Left colon (tissue), 2 donors: ENCODE measurements at regions not wholly inside any gene's neighbourhood (a gene's known extent, or its start where the extent isn't known, plus 50 kb on each side); places are given as distances from the start of the nearest gene placed in this dataset.
"Not testable (repeated sequence)": the region's sequence is repeated elsewhere in the genome, so short reads cannot be mapped to it uniquely, and the experiment has no call there.

Source experiments
- ATAC-seq: fragments of 200-7000 bp; cut with Tn5 transposase; one replicate; pipeline ENCODE4 v1.9.1; 2020; ENCODE audit warnings: mild to moderate bottlenecking, moderate library complexity
- DNase-seq, 2 donors: peaks; one replicate each; pipeline ENCODE4 v3.0.0-alpha.2; 2020
- intact Hi-C, 2 donors: fragments of 100-400 bp; cut with DNase I in 1 of 2; cut with micrococcal nuclease in 1 of 2; formaldehyde crosslinking; loops; one replicate each; pipeline versions ENCODE4 v1.11.2 to v1.14.0; 2022; cut with DNase I, micrococcal nuclease
- microRNA-seq, 2 donors: library from miRNA; unstranded; fragments of <30 nt; microRNA quantifications; one replicate each; pipeline versions ENCODE4 v1.1.0 to v1.2.0, GENCODE V29; 2020
- donor health status: DM: no; HTN: no; CAD: no.
- donor health status: DM: yes; HTN: yes; CAD: no.

DNA sequence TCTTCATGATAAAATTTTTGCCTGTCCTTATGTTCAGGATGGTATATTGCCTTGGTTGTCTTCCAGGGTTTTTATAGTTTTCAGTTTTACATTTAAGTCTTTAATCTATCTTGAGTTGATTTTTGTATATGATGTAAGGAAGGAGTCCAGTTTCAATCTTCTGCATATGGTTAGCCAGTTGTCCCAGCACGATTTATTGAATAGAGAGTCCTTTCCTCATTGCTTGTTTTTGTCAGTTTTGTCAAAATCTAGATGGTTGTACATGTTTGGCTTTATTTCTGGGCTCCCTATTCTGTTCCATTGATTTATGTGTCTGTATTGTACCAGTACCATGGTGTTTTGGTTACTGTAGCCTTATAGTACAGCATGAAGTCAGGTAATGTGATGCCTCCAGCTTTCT lies 91.6 kb upstream of the FAM98A start:
- ATAC-seq, DNase-seq, intact Hi-C loops: not testable (repeated sequence)

DNA sequence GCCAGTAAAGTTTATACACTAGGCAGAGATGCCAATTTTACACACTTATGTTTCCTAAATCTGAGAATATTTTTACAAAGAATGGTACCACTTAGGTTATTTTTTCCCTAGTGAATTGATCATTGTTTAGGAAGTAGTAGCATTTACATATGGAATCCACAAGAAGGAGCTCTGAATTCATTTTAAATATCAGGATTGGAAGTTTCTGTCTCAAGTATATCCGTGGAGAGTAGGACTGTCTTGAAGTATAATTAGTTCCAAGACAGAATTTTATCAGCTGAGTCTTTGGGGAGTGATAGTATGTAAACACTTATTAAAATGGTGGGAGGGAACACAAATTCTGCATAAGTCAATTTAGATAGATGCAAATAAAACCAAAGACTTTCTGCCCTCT lies 82.3 kb upstream of the FAM98A start:
- intact Hi-C loops: loop anchor here in 1 of 2 donors (10.0 kb wide), 1 partner anchor 1723 kb away; no protein-coding TSS in a partner anchor
- DNase-seq (no peak), ATAC-seq (no peak)

DNA sequence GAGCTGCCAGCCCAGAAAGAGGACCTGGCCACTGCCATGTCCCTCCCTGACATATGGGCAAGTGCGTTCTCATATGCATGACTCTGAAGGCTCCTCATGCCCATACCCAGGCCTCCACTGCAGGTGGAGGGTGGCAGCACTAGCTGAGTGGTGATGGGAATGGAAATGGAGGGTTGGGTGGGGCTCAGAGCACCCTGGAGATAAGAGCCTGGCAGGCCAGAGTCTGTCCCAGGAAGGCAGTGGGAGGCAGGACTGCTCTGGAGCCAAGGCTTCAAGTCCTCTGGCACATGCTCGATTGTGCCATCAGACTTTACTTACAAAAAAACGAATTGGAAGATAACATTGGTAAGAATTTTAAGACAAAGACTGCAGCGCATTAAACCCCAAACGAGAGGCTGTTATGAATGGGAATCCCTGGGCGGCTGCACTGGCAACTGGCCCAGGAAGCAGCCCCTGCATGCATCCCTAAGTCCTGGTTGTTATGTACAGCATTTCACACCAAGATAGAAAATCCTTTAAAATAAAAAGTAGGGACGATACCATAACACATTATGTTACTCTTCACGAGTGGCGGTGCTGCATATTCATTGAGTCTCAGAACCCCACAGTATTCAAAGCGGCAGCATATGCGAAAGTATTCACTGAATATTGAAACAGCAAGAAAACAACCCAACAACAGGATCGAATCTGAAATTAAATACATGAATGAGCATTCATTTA lies 81.7 kb upstream of the FAM98A start:
- DNase-seq: no peak
- intact Hi-C loops: loop anchor here in 1 of 2 donors (10.0 kb wide), 1 partner anchor 1724 kb away; no protein-coding TSS in a partner anchor
- ATAC-seq: no peak

DNA sequence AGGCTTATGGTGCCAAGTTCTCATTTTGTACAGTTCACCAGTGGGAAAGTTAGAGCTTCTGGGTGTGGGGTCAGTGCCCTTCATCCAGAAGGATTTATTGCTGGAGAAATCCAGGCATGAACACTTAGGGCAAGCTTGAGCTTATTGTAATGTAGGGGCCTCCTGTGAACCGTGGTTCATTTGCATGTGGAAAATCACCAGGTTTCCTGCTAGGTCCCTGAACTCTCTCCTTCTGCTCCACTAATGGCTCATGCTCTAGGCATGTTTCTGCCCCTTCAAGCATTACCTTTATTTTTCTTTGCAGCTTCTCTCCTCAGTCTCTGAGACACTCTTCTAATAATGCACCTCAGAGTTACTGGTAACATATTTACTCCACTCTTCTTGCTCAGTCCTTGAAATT lies 79.3 kb upstream of the FAM98A start:
- DNase-seq (no peak), ATAC-seq (no peak)
- intact Hi-C loops: no loop called here

DNA sequence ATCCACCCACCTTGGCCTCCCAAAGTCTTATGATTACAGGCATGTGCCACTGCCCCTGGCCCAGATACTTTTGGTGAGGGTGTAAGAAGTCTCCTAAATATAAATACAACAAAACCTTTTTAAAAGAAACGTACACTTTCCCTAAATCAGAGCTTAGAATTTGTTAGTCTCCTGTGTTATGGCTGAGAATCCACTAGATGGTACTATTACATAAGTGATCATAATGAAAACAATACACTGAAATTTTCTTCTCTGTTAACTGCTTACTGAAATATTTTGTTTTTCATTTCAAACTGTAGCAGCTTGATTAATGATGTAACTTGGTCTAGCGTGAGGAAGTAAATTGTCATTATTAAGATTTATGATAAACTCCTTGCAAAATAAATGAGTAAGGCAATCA lies 74.8 kb upstream of the FAM98A start:
- intact Hi-C loops: no loop called here
- ATAC-seq: no peak
- DNase-seq: no peak

DNA sequence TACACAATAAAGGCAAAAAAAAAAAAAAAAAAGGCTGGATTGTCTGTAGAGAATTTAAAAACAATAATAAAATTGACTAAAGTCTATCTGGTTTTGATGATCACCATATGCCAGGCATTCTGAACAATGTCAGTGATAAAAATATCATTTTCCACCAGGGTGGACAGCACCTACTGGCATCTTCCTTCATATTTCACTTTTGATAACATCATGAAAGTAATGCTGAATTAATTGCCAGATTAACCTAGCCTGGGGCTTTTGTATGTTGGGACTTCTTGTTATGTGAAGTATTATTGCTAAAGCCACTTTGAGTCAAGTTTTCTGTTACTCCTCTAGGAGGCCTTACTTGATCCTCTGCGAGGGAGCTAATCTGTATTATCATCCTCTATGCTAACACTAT lies 73.8 kb upstream of the FAM98A start:
- no peak for DNase-seq
- ATAC-seq: no peak
- intact Hi-C loops: no loop called here

DNA sequence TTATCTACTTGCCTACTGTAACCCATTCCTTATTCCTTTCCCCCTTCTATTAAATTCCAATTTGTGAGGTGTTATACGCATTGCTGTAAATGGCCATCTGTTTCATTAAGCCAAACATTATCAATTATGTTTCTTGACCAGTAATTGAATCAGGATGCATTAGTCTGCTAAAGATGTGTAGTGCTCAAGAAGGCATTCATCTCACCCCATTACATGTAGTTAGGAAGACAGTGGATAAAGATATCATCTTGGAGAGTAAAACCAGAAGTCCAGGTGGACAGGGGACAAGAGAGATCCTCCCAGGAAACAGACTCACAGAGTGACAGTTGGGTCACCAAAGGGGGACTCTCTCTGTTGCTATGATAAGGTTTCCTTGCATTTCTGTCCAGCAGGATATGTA lies 73.3 kb upstream of the FAM98A start:
- DNase-seq: no peak
- no peak for ATAC-seq
- intact Hi-C loops: no loop called here

DNA sequence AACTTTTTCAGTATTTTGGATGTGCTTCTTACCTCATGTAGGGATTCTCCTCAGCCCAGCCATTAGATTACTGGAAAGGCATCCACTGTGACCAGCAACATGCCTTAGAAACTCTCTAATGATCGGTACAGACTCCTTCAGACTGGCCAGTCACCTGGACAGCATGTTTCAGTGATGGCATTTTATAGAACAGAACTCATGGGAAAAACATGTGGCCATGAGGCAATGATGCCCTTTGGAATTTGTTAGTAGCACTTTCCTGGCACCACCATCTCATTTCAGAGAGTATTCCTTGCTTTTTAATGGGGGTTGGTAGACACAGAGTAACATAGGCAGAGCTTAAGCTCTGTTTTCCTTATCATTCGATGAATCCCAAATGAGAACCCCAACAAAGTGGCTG lies 72.1 kb upstream of the FAM98A start:
- intact Hi-C loops: no loop called here
- DNase-seq (no peak), ATAC-seq (no peak)

DNA sequence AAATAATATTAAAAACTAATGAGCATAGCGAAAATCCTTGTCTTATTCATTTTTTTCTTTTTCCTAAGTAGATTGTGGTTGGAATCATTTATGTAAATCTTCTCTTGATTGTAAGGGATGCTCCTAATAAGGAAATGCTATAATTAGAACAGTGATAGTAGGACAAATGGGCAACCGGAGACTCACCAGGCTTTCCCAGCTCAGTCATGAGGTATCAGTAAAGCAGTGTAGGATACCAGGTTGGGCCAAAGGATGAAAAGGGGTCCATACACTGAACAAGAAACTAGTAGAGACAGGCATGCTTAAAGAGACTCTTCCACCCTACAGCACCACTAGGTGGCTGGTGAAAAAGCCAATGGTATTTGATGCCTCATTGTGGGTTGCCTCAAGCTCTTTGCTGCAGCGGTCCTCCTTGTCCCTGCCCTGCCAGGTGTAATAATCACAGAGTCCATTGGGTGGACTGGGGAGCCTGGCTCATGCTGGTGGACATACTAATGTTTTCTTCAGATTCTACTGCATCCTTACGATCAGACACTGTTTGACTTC lies 71.4 kb upstream of the FAM98A start:
- DNase-seq: no peak
- no peak for ATAC-seq
- intact Hi-C loops: no loop called here

DNA sequence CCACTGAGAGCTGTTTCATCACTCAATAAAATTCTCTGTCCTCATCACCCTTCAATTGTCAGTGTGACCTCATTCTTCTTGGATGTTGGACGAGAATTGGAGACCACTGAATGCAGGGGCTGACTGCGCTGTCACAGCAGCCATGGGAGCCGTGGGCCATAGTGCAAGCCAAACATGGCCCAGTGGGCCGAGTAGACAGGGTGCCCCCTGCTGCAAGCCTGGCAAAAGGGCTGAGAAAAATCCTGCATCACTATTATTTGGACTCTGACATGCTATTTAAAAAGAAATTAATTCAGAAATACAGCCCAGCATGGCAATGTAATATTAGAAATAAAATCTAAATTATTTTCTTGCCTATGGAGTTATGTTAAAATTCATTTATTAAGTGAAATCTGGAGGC lies 67.8 kb upstream of the FAM98A start:
- intact Hi-C loops: no loop called here
- no peak for ATAC-seq
- DNase-seq: no peak

DNA sequence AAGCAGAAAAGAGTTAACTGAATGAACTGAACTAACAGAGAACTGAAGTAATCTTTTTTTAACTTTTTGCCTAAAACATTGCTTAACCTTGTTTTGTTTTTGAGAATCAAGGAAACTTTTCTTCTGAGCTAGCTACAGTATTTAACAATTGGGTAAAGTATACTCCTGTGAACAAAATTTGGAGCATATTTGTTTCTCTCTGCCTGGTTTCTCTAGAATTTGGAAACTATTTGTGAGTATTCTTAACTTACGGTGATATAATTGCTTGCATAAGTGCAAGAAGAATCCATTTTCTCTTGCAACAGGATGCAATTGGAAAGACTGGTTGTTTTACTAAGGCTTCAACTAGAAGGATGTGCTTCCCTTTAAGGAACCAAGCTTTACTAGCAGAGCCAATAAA lies 65.9 kb upstream of the FAM98A start:
- no peak for ATAC-seq
- intact Hi-C loops: no loop called here
- no peak for DNase-seq

DNA sequence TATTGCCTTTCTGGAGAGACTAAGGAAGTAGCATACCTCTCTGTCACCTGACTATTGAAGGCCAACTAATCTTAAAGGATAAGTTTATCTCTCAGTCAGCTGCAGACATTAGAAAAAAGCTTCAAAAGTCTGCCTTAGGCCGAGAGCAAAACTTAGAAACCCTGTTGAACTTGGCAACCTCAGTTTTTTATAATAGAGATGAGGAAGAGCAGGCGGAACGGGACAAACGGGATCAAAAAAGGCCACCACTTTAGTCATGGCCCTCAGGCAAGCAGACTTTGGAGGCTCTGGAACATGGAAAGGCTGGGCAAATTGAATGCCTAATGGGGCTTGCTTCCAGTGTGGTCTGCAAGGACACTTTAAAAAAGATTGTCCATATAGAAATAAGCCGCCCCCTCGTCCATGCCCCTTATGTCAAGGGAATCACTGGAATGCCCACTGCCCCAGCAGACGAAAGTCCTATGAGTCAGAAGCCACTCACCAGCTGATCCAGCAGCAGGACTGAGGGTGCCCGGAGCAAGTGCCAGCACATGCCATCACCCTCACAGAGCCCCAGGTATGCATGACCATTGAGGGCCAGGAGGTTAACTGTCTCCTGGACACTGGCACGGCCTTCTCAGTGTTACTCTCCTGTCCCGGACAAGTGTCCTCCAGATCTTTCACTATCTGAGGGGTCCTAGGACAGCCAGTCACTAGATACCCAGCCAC lies 61.5 kb upstream of the FAM98A start:
- intact Hi-C loops: no loop called here
- no peak for ATAC-seq
- no peak for DNase-seq

DNA sequence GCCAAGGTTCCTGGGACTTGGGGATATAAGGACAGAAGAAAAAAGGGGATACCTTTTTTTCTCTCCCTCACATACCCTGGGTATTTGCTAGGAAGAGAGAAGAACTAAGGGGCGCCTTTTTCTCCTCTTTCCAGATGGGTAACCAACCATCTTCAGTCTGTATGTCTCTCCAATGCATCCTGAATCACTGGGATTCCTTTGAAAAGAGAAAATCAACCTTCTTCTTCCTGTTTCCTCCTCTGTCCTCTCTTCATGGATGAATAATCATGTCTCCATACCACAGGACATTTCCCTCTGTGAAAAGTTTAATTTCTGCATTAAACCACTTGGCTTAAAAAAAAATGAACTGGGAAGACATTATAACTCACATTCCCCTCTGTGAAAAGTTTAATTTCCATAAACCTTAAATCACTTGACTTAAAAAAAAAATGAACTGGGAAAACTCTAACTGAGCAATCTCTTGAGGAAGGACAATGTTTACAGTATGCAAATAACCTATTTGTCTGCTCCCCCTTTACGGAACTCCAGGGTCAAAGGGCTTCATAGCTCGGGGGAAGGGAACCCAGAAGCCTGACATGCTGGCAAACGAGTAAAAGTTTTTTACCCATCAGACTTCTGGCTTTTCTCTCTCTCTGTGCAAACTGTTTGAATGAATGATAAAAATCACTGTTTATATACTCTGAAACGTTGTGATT lies 56.7 kb upstream of the FAM98A start:
- ATAC-seq: no peak
- no peak for DNase-seq
- intact Hi-C loops: no loop called here

DNA sequence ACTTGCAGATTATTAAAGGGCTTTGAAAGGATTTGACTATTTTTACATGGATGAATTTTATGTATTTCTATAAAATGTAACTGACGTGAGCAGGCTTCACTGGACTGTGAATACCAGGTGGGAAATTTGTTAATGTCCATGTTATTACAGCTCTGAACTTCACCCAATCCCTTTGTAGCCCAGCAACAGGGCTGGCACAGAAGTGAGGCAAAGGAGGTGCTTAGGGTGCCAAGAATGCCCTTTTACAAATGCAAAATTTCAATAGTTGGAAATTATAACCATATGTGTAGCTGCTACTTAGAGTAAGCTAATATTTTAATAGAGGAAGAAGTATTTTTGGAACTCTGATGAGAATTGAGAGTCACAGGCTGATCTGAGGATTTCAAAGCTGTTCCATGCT lies 53.7 kb upstream of the FAM98A start:
- DNase-seq (no peak), ATAC-seq (no peak)
- intact Hi-C loops: no loop called here

DNA sequence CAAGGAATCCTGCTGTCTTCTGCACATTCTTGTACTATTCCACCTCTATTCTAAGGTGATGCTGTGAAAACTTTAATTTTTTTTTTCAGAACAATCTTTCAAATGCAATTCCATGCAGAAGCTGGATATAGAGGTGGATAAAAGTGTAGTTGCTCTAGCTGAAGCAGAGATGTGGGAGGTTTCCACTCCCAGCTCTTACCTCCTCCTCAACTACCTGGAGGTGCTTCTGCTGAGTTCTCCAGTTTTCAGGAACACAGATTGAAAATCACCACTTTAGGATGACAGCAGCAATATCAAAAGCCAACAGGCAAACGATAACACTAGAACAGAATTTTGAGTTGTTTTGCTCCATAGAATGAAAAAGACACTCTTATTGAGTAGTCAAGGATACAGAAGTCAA lies 51.1 kb upstream of the FAM98A start:
- intact Hi-C loops: no loop called here
- no peak for DNase-seq

More for the DNA sequence above, 51.1 kb upstream of the FAM98A start:
- no peak for ATAC-seq

Small RNAs in the stretch of these regions (microRNA-seq; reads per million reads assigned to microRNA genes)
- gene MIR548AD: 0 reads per million in 2 donors
